Myocyte (in vitro differentiated cells): ENCODE measurements at regions not wholly inside any gene's neighbourhood (a gene's known extent, or its start where the extent isn't known, plus 50 kb on each side); places are given as distances from the start of the nearest gene placed in this dataset.
"Not testable (repeated sequence)": the region's sequence is repeated elsewhere in the genome, so short reads cannot be mapped to it uniquely, and the experiment has no call there.

Source experiments
- DNase-seq: peaks from one replicate; pipeline ENCODE4 v3.0.0-alpha.2; 2012; ENCODE audit warnings: low read depth

- no peak for DNase-seq
Observed at GRCh38 chr3:5035113-5035512, 55.9 kb downstream of the BHLHE40 start.

- DNase-seq, result no peak
Observed at GRCh38 chr3:5035692-5036391, 56.6 kb downstream of the BHLHE40 start.

DNA sequence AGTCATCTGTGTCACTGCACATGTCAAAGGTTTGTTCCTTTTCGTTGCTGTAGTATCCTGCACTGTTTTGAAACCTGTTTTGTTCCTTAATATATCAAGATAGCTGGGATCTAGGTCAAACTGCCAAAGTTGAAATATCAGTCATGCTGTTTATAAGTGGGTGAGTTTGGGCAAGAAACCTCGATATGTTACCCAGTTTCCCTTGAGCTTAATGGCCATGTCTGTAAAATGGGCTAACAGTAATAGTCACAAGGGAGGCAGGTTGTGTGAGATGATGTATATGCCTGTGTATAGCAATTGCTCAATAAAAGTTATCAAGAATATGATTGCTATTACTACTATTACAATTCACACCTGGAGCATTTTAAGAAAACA is 57.1 kb downstream of the BHLHE40 start:
- no peak for DNase-seq

- DNase-seq, result no peak
Observed at GRCh38 chr3:5036858-5037257, 57.6 kb downstream of the BHLHE40 start.

DNA sequence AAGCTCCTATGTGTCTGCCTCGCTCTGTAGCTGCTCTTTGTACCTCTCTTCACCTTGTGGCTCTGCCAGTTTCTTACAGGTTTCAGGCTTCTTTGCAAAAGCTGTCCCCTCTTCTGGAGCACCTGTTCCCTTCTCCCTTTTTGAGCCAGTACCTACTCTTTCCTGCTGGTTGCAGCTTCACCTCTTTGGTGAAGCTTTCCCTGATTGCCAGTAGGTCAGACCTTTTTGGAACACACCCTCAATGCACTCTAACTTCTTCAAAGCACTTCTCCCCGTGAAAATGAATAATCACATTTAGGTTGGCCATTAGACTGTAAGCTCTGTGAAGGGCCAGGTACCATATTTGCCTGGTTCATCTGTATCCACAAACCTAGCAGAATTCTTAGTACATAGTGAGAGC is 60.3 kb downstream of the BHLHE40 start:
- no peak for DNase-seq

- DNase-seq, result no peak
Observed at GRCh38 chr3:5041315-5041714, 62.1 kb downstream of the BHLHE40 start.

DNA sequence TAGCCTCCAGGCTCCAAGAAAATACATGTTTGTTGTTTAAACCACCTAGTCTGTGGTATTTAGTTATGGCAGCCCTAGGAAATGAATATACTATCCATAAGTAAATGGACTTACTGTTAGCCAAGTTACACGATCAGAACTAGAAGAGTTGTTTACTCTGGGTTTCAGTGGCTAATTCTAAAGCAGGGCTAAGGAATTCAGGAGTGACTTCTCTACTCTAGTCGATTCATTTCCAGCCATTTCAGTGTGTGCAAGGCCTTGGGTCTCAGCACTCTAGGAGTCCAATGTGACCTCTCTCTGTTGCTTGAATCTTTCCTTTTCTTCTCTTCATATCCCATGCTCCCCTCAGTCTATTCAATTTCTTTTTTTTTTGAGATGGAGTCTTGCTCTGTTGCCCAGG is 66.7 kb downstream of the BHLHE40 start:
- DNase-seq, result no peak

DNA sequence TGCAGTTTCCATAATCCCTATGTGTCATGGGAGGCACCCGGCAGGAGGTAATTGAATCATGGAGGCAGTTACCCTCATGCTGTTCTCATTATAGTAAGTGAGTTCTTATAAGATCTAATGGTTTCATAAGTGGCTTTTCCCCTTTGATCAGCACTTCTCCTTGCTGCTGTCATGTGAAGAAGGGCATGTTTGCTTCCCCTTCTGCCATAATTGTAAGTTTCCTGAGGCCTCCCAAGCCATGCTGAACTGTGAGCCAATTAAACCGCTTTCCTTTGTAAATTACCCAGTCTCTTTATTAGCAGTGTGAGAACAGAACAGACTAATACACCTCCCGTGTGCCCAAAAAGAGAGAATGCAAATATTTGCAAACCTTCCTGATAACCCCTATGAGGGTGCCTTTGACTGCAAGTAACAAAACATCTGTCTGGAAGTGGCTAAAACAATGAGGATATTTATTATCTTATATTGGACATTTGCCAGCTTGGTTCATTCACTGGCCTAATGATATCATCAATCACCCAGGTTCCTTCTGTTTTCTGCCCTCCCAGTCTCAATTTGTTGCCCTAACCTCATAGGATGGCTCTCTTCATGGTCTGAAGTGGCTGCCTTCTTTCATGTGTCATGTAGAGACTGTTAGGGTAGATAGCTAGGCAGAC is 68.7 kb downstream of the BHLHE40 start:
- DNase-seq, result no peak

GRCh38 chr3:5051772-5052171 is 70.3 kb upstream of the ARL8B start:
- peak; percentile 96 for DNase-seq

DNA sequence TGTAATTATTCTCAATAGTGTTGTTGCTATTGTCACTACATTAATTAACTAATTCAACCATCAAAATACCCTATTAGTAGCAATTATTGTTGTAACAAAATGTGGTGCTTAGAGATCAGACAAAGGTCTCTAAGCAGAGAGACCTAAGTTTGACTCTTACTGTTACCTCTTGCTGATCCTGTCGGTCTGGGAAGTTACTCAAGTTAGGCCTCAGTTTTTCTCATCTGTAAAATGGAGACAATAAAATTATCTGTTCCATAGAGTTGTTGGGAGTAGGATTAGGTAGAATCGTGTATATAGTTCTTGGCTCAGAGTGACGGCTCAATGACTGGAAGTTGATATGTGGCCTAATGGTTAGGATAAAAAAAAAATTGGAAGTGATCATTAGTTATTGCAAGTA is 69.8 kb upstream of the ARL8B start:
- no peak for DNase-seq

- DNase-seq, result peak; percentile 79
Observed at GRCh38 chr3:5053021-5053831, 68.9 kb upstream of the ARL8B start.

- no peak for DNase-seq
Observed at GRCh38 chr3:5054098-5054497, 68.0 kb upstream of the ARL8B start.

- not testable (repeated sequence) for DNase-seq
Observed at GRCh38 chr3:5054579-5054978, 67.5 kb upstream of the ARL8B start.

- DNase-seq, result peak; percentile 48
Observed at GRCh38 chr3:5055357-5056110, 66.6 kb upstream of the ARL8B start.

DNA sequence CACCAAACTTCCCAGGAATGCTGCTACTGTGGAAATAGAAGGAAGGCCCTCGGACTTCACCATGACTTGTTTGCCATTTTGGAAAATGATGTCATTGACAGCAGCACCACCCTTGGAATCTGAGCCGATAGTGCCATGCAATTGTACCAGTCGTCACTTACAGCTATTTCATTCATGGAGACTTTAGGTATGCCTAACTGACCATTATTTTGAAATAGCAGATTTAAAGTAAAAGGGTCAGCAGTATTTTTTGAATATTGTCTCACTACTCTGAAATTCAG is 66.0 kb upstream of the ARL8B start:
- peak; percentile 84 for DNase-seq

GRCh38 chr3:5057272-5057671 is 64.8 kb upstream of the ARL8B start:
- DNase-seq, result no peak

GRCh38 chr3:5057857-5058324 is 64.2 kb upstream of the ARL8B start:
- DNase-seq, result peak; percentile 88

GRCh38 chr3:5058471-5058951 is 63.6 kb upstream of the ARL8B start:
- DNase-seq, result peak; percentile 55

DNA sequence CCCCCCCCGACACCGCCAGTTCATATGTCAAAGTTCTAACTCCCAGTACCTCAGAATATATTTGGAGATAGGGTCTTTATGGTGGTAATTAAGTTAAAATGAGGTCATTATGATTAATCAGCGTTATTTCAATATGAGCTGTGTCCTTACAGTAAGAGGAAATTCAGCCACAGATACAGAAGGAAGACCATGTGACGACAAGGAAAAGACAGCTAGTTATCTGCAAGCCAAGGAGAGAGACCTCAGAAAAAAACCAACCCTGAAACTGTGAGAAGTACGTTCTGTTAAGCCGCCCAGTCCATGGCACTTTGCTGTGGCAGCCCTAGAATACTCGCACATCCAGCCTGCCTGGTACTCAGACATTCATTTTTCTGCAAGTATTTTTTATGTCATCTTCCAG is 62.3 kb upstream of the ARL8B start:
- DNase-seq, result no peak

GRCh38 chr3:5061218-5061569 is 60.9 kb upstream of the ARL8B start:
- DNase-seq, result no peak

GRCh38 chr3:5063724-5064123 is 58.4 kb upstream of the ARL8B start:
- no peak for DNase-seq
